Sigmoid colon (tissue), 6 donors: ENCODE measurements at regions not wholly inside any gene's neighbourhood (a gene's known extent, or its start where the extent isn't known, plus 50 kb on each side); places are given as distances from the start of the nearest gene placed in this dataset.

Source experiments
- DNase-seq: peaks from one replicate; pipeline ENCODE4 v3.0.0-alpha.2; 2019
- H3K27ac ChIP-seq, 4 donors: fragments of 200-600 bp; sonication (generic); one replicate each; pipeline ENCODE4 v1.5.1; 2016 to 2019; ENCODE audit warnings: mild to moderate bottlenecking in 1 of 4
- H3K27me3 ChIP-seq, 3 donors: fragments of 200-600 bp; sonication (generic); one replicate each; pipeline ENCODE4 v1.5.1; 2019; ENCODE audit warnings: mild to moderate bottlenecking in 1 of 3
- H3K36me3 ChIP-seq, 4 donors: fragments of 200-600 bp; sonication (generic); one replicate each; pipeline ENCODE4 v1.5.1; 2016 to 2019
- H3K4me1 ChIP-seq, 4 donors: fragments of 200-600 bp; sonication (generic); one replicate each; pipeline ENCODE4 v1.5.1; 2017 to 2019
- H3K4me3 ChIP-seq, 4 donors: fragments of 200-600 bp; sonication (generic); one replicate each; pipeline ENCODE4 v1.5.1; 2017 to 2019; ENCODE audit warnings: mild to moderate bottlenecking in 2 of 4, moderate library complexity in 1 of 4
- H3K9me3 ChIP-seq, 4 donors: fragments of 200-600 bp in 3 of 4; sonication (generic) in 3 of 4; one replicate each; pipeline versions ENCODE4 v1.5.1 to v1.6.1; 2013 to 2019
- EP300 ChIP-seq, 4 donors: sonication (generic); formaldehyde crosslinking; IDR thresholded peaks; one replicate each; pipeline ENCODE4 v1.6.1; 2017; ENCODE audit warnings: antibody characterized with exemption in 4 of 4
- POLR2A ChIP-seq, 2 donors: fragments of 450-650 bp; IDR thresholded peaks; one replicate each; pipeline ENCODE4 v1.6.1; 2016; ENCODE audit warnings: antibody characterized with exemption in 2 of 2, mild to moderate bottlenecking in 2 of 2, moderate library complexity in 2 of 2
- POLR2AphosphoS5 ChIP-seq, 4 donors: sonication (generic); formaldehyde crosslinking; IDR thresholded peaks; one replicate each; pipeline ENCODE4 v1.6.1; 2017; ENCODE audit warnings: antibody characterized with exemption in 4 of 4
- WGBS, 2 donors: extraction: QIAGEN DNeasy Blood & Tissue Kit; methylation state at CpG; one replicate each; pipeline ENCODE4 v1.1.7; 2013; 5-methylcytosine and 5-hydroxymethylcytosine counted together
- intact Hi-C: fragments of 100-400 bp; cut with DNase I; formaldehyde crosslinking; loops from one replicate; pipeline ENCODE4 v1.15.1; 2023
- TF ChIP-seq, protein P1 (sequence below), 4 experiments: fragments of 450-650 bp in 3 of 4; fragments of 200-600 bp in 1 of 4; IDR thresholded peaks; one replicate each; pipeline ENCODE4 v1.5.1; 2016 to 2019; ENCODE audit warnings: antibody characterized with exemption in 4 of 4, mild to moderate bottlenecking in 3 of 4, moderate library complexity in 2 of 4
- donor health status: healthy with polysubstance abuse.
- donor health status: healthy.

- TF ChIP-seq, protein P1, sequence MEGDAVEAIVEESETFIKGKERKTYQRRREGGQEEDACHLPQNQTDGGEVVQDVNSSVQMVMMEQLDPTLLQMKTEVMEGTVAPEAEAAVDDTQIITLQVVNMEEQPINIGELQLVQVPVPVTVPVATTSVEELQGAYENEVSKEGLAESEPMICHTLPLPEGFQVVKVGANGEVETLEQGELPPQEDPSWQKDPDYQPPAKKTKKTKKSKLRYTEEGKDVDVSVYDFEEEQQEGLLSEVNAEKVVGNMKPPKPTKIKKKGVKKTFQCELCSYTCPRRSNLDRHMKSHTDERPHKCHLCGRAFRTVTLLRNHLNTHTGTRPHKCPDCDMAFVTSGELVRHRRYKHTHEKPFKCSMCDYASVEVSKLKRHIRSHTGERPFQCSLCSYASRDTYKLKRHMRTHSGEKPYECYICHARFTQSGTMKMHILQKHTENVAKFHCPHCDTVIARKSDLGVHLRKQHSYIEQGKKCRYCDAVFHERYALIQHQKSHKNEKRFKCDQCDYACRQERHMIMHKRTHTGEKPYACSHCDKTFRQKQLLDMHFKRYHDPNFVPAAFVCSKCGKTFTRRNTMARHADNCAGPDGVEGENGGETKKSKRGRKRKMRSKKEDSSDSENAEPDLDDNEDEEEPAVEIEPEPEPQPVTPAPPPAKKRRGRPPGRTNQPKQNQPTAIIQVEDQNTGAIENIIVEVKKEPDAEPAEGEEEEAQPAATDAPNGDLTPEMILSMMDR (IDR thresholded peaks at IDR 0.05) = no peak
- TF ChIP-seq EP300 (IDR thresholded peaks at IDR 0.05) = no peak
- no peak for TF ChIP-seq POLR2A (IDR thresholded peaks at IDR 0.05)
- TF ChIP-seq POLR2AphosphoS5 (IDR thresholded peaks at IDR 0.05) = no peak
- Histone ChIP-seq H3K36me3 (no peaks in the 10 kb centered on the region), H3K4me1 (no peaks in the 10 kb centered on the region), H3K4me3 (no peak overlapping the region), H3K9me3 (no peaks in the 10 kb centered on the region), H3K27ac (no peak overlapping the region), H3K27me3 (no peaks in the 10 kb centered on the region)
- 91 to 94% methylated on average over 6 of the region's 6 CpGs for WGBS, 2 donors
- DNase-seq = no peak
- intact Hi-C loops = no loop called here
Observed at GRCh38 chr4:120636120-120636630, 286.4 kb downstream of the PRDM5 start.

GRCh38 chr4:120633810-120634209, 288.7 kb downstream of the PRDM5 start:
- no peaks in the 10 kb centered on the region for H3K9me3 ChIP-seq
- no peak for DNase-seq
- H3K4me3 ChIP-seq = no peak overlapping the region
- intact Hi-C loops = no loop called here
- no peak overlapping the region for H3K27ac ChIP-seq
- H3K4me1 ChIP-seq = no peaks in the 10 kb centered on the region
- no peaks in the 10 kb centered on the region for H3K36me3 ChIP-seq
- TF ChIP-seq EP300 (IDR thresholded peaks at IDR 0.05) = no peak
- TF ChIP-seq POLR2AphosphoS5 (IDR thresholded peaks at IDR 0.05) = no peak
- TF ChIP-seq POLR2A (IDR thresholded peaks at IDR 0.05) = no peak
- TF ChIP-seq, protein P1 (IDR thresholded peaks at IDR 0.05) = no peak
- no peaks in the 10 kb centered on the region for H3K27me3 ChIP-seq

GRCh38 chr4:120630427-120630826, 292.1 kb downstream of the PRDM5 start:
- Histone ChIP-seq H3K27me3 (no peaks in the 10 kb centered on the region), H3K36me3 (no peaks in the 10 kb centered on the region), H3K9me3 (no peaks in the 10 kb centered on the region), H3K4me1 (no peaks in the 10 kb centered on the region), H3K4me3 (no peak overlapping the region), H3K27ac (no peak overlapping the region)
- intact Hi-C loops = no loop called here
- TF ChIP-seq POLR2AphosphoS5 (IDR thresholded peaks at IDR 0.05) = no peak
- no peak for TF ChIP-seq POLR2A (IDR thresholded peaks at IDR 0.05)
- no peak for DNase-seq
- WGBS, 2 donors = 86% methylated on average over 1 of the region's 1 CpG

- intact Hi-C loops = no loop called here
- no peak overlapping the region for H3K27ac ChIP-seq
- no peaks in the 10 kb centered on the region for H3K27me3 ChIP-seq
- WGBS, 2 donors = 58 to 67% methylated on average over 3 of the region's 3 CpGs
- H3K9me3 ChIP-seq = no peaks in the 10 kb centered on the region
- TF ChIP-seq EP300 (IDR thresholded peaks at IDR 0.05) (no peak), POLR2A (IDR thresholded peaks at IDR 0.05) (no peak), POLR2AphosphoS5 (IDR thresholded peaks at IDR 0.05) (no peak)
- TF ChIP-seq, protein P1 (IDR thresholded peaks at IDR 0.05) = no peak
- no peaks in the 10 kb centered on the region for H3K4me1 ChIP-seq
- DNase-seq = no peak
- H3K36me3 ChIP-seq = no peaks in the 10 kb centered on the region
- H3K4me3 ChIP-seq = no peak overlapping the region
Observed at GRCh38 chr4:120629546-120630108, 292.9 kb downstream of the PRDM5 start.

- H3K27me3 ChIP-seq = no peaks in the 10 kb centered on the region
- TF ChIP-seq, protein P1 (IDR thresholded peaks at IDR 0.05) = no peak
- no peak for TF ChIP-seq EP300 (IDR thresholded peaks at IDR 0.05)
- TF ChIP-seq POLR2AphosphoS5 (IDR thresholded peaks at IDR 0.05) = no peak
- no peak for TF ChIP-seq POLR2A (IDR thresholded peaks at IDR 0.05)
- H3K27ac ChIP-seq = no peak overlapping the region
- intact Hi-C loops = no loop called here
- no peak for DNase-seq
- H3K4me1 ChIP-seq = no peaks in the 10 kb centered on the region
- H3K36me3 ChIP-seq = no peaks in the 10 kb centered on the region
- H3K4me3 ChIP-seq = no peak overlapping the region
- H3K9me3 ChIP-seq = no peaks in the 10 kb centered on the region
Observed at GRCh38 chr4:120622601-120623000, 299.9 kb downstream of the PRDM5 start.
